ENCODE measurements at regions not wholly inside any gene's neighbourhood (a gene's known extent, or its start where the extent isn't known, plus 50 kb on each side); places are given as distances from the start of the nearest gene placed in this dataset.

- Mint-ChIP-seq H3K4me3 (ENCODE audit: low read depth) (no peak overlapping the region), H3K9me3 (no peaks in the 10 kb centered on the region), H3K27ac (no peak overlapping the region), H3K4me1 (ENCODE audit: low read depth) (no peaks in the 10 kb centered on the region), H3K36me3 (ENCODE audit: low read depth) (no peaks in the 10 kb centered on the region), H3K27me3 (ENCODE audit: low read depth) (no peaks in the 10 kb centered on the region)
- intact Hi-C loops (cut with micrococcal nuclease): no loop called here
- no peak for DNase-seq (ENCODE audit: low spot score)
Observed at GRCh38 chr15:53437985-53438841, 321.2 kb downstream of the WDR72 start.

GRCh38 chr15:53437366-53437765 lies 322.1 kb downstream of the WDR72 start:
- H3K4me1 Mint-ChIP-seq (ENCODE audit: low read depth): no peaks in the 10 kb centered on the region
- intact Hi-C loops (cut with micrococcal nuclease): no loop called here
- no peak for DNase-seq (ENCODE audit: low spot score)
- H3K27me3 Mint-ChIP-seq (ENCODE audit: low read depth): no peaks in the 10 kb centered on the region
- no peaks in the 10 kb centered on the region for H3K9me3 Mint-ChIP-seq
- no peak overlapping the region for H3K4me3 Mint-ChIP-seq (ENCODE audit: low read depth)
- H3K27ac Mint-ChIP-seq: no peak overlapping the region
- H3K36me3 Mint-ChIP-seq (ENCODE audit: low read depth): no peaks in the 10 kb centered on the region

GRCh38 chr15:53434174-53434678 lies 325.2 kb downstream of the WDR72 start:
- Mint-ChIP-seq H3K27me3 (ENCODE audit: low read depth) (no peaks in the 10 kb centered on the region), H3K4me3 (ENCODE audit: low read depth) (no peak overlapping the region), H3K9me3 (no peaks in the 10 kb centered on the region), H3K36me3 (ENCODE audit: low read depth) (no peaks in the 10 kb centered on the region), H3K4me1 (ENCODE audit: low read depth) (no peaks in the 10 kb centered on the region), H3K27ac (no peak overlapping the region)
- no peak for DNase-seq (ENCODE audit: low spot score)
- intact Hi-C loops (cut with micrococcal nuclease): no loop called here

- Mint-ChIP-seq H3K4me1 (ENCODE audit: low read depth) (no peaks in the 10 kb centered on the region), H3K9me3 (peaks cover 11% of the 10 kb centered on the region), H3K4me3 (ENCODE audit: low read depth) (no peak overlapping the region), H3K27ac (no peak overlapping the region), H3K27me3 (ENCODE audit: low read depth) (no peaks in the 10 kb centered on the region), H3K36me3 (ENCODE audit: low read depth) (no peaks in the 10 kb centered on the region)
- intact Hi-C loops (cut with micrococcal nuclease): no loop called here
- DNase-seq (ENCODE audit: low spot score): no peak
Observed at GRCh38 chr15:53416219-53416940, 343.1 kb downstream of the WDR72 start.

GRCh38 chr15:53414167-53414566 lies 345.3 kb downstream of the WDR72 start:
- no peak for DNase-seq (ENCODE audit: low spot score)
- Mint-ChIP-seq H3K27me3 (ENCODE audit: low read depth) (no peaks in the 10 kb centered on the region), H3K9me3 (peaks cover 11% of the 10 kb centered on the region), H3K4me1 (ENCODE audit: low read depth) (no peaks in the 10 kb centered on the region), H3K4me3 (ENCODE audit: low read depth) (no peak overlapping the region), H3K36me3 (ENCODE audit: low read depth) (no peaks in the 10 kb centered on the region), H3K27ac (no peak overlapping the region)
- intact Hi-C loops (cut with micrococcal nuclease): no loop called here

- Mint-ChIP-seq H3K4me3 (ENCODE audit: low read depth) (no peak overlapping the region), H3K36me3 (ENCODE audit: low read depth) (no peaks in the 10 kb centered on the region), H3K4me1 (ENCODE audit: low read depth) (no peaks in the 10 kb centered on the region)
Observed at GRCh38 chr15:53412542-53412941, 346.9 kb downstream of the WDR72 start.

GRCh38 chr15:53404930-53405493 lies 354.5 kb downstream of the WDR72 start:
- intact Hi-C loops (cut with micrococcal nuclease): no loop called here
- DNase-seq (ENCODE audit: low spot score): no peak
- Mint-ChIP-seq H3K4me1 (ENCODE audit: low read depth) (no peaks in the 10 kb centered on the region), H3K4me3 (ENCODE audit: low read depth) (no peak overlapping the region), H3K9me3 (no peaks in the 10 kb centered on the region), H3K27ac (no peak overlapping the region), H3K36me3 (ENCODE audit: low read depth) (no peaks in the 10 kb centered on the region), H3K27me3 (ENCODE audit: low read depth) (no peaks in the 10 kb centered on the region)

More at GRCh38 chr15:53412542-53412941, 346.9 kb downstream of the WDR72 start:
- DNase-seq (ENCODE audit: low spot score): no peak
- H3K27ac Mint-ChIP-seq: no peak overlapping the region
- H3K27me3 Mint-ChIP-seq (ENCODE audit: low read depth): no peaks in the 10 kb centered on the region
- intact Hi-C loops (cut with micrococcal nuclease): no loop called here
- H3K9me3 Mint-ChIP-seq: peaks cover 7% of the 10 kb centered on the region

GRCh38 chr15:53401503-53401902 lies 358.0 kb downstream of the WDR72 start:
- no peak for DNase-seq (ENCODE audit: low spot score)
- H3K36me3 Mint-ChIP-seq (ENCODE audit: low read depth): no peaks in the 10 kb centered on the region
- no peaks in the 10 kb centered on the region for H3K9me3 Mint-ChIP-seq
- H3K4me1 Mint-ChIP-seq (ENCODE audit: low read depth): no peaks in the 10 kb centered on the region
- intact Hi-C loops (cut with micrococcal nuclease): no loop called here
- H3K27ac Mint-ChIP-seq: no peak overlapping the region
- H3K4me3 Mint-ChIP-seq (ENCODE audit: low read depth): no peak overlapping the region
- no peaks in the 10 kb centered on the region for H3K27me3 Mint-ChIP-seq (ENCODE audit: low read depth)

- Mint-ChIP-seq H3K4me1 (ENCODE audit: low read depth) (no peaks in the 10 kb centered on the region), H3K27ac (no peak overlapping the region), H3K27me3 (ENCODE audit: low read depth) (no peaks in the 10 kb centered on the region), H3K36me3 (ENCODE audit: low read depth) (no peaks in the 10 kb centered on the region), H3K9me3 (no peaks in the 10 kb centered on the region), H3K4me3 (ENCODE audit: low read depth) (no peak overlapping the region)
- no peak for DNase-seq (ENCODE audit: low spot score)
- intact Hi-C loops (cut with micrococcal nuclease): no loop called here
Observed at GRCh38 chr15:53400986-53401385, 358.5 kb downstream of the WDR72 start.

- no peak overlapping the region for H3K4me3 Mint-ChIP-seq (ENCODE audit: low read depth)
- H3K9me3 Mint-ChIP-seq: no peaks in the 10 kb centered on the region
- no peaks in the 10 kb centered on the region for H3K36me3 Mint-ChIP-seq (ENCODE audit: low read depth)
- no peaks in the 10 kb centered on the region for H3K27me3 Mint-ChIP-seq (ENCODE audit: low read depth)
- no peaks in the 10 kb centered on the region for H3K4me1 Mint-ChIP-seq (ENCODE audit: low read depth)
- DNase-seq (ENCODE audit: low spot score): no peak
- no peak overlapping the region for H3K27ac Mint-ChIP-seq
- intact Hi-C loops (cut with micrococcal nuclease): no loop called here
Observed at GRCh38 chr15:53397041-53397616, 362.3 kb downstream of the WDR72 start.

GRCh38 chr15:53395871-53396270 lies 363.6 kb downstream of the WDR72 start:
- Mint-ChIP-seq H3K27ac (no peak overlapping the region), H3K9me3 (no peaks in the 10 kb centered on the region), H3K27me3 (ENCODE audit: low read depth) (no peaks in the 10 kb centered on the region), H3K4me3 (ENCODE audit: low read depth) (no peak overlapping the region), H3K36me3 (ENCODE audit: low read depth) (no peaks in the 10 kb centered on the region), H3K4me1 (ENCODE audit: low read depth) (no peaks in the 10 kb centered on the region)
- intact Hi-C loops (cut with micrococcal nuclease): no loop called here
- no peak for DNase-seq (ENCODE audit: low spot score)

GRCh38 chr15:53390549-53390948 lies 368.9 kb downstream of the WDR72 start:
- Mint-ChIP-seq H3K4me3 (ENCODE audit: low read depth) (no peak overlapping the region), H3K27me3 (ENCODE audit: low read depth) (no peaks in the 10 kb centered on the region), H3K4me1 (ENCODE audit: low read depth) (no peaks in the 10 kb centered on the region), H3K27ac (no peak overlapping the region), H3K36me3 (ENCODE audit: low read depth) (no peaks in the 10 kb centered on the region), H3K9me3 (no peaks in the 10 kb centered on the region)
- DNase-seq (ENCODE audit: low spot score): no peak
- intact Hi-C loops (cut with micrococcal nuclease): no loop called here
